Loucy (cell line): ENCODE measurements at regions not wholly inside any gene's neighbourhood (a gene's known extent, or its start where the extent isn't known, plus 50 kb on each side); places are given as distances from the start of the nearest gene placed in this dataset.

Source experiments
- H2AFZ ChIP-seq: fragments of 200-600 bp; sonication (generic); 2 replicates; pipeline ENCODE4 v1.6.0; 2016; ENCODE audit warnings: antibody characterized with exemption, mild to moderate bottlenecking, low read length, moderate library complexity
- H3F3A ChIP-seq: fragments of 200-600 bp; 2 replicates; pipeline ENCODE4 v1.6.0; 2016; ENCODE audit warnings: antibody characterized with exemption, low read depth, mild to moderate bottlenecking
- H3K27me3 ChIP-seq: fragments of 200-600 bp; sonication (generic); 2 replicates; pipeline ENCODE4 v1.6.1; 2014; ENCODE audit warnings: low read length, mild to moderate bottlenecking; ENCODE audit not compliant: insufficient read depth, poor library complexity, severe bottlenecking
- H3K36me3 ChIP-seq: fragments of 200-600 bp; sonication (generic); 2 replicates; pipeline ENCODE4 v1.6.1; 2016; ENCODE audit warnings: low read length; ENCODE audit not compliant: insufficient read depth
- H3K4me1 ChIP-seq: fragments of 200-600 bp; sonication (generic); 2 replicates; pipeline ENCODE4 v1.5.1; 2014; ENCODE audit warnings: low read length, mild to moderate bottlenecking; ENCODE audit not compliant: insufficient read depth, poor library complexity, severe bottlenecking
- H3K4me2 ChIP-seq: fragments of 200-600 bp; sonication (generic); 2 replicates; pipeline ENCODE4 v1.6.0; 2014; ENCODE audit warnings: antibody characterized with exemption, low read length, low read depth, mild to moderate bottlenecking; ENCODE audit not compliant: poor library complexity, severe bottlenecking
- H3K4me3 ChIP-seq: fragments of 200-600 bp; sonication (generic); 2 replicates; pipeline ENCODE4 v1.5.1; 2014; ENCODE audit warnings: low read length, mild to moderate bottlenecking, mixed read lengths; ENCODE audit not compliant: poor library complexity, severe bottlenecking
- H3K79me2 ChIP-seq: fragments of 200-600 bp; sonication (generic); 2 replicates; pipeline ENCODE4 v1.6.1; 2014; ENCODE audit warnings: low read length; ENCODE audit not compliant: insufficient read depth
- H3K9ac ChIP-seq: fragments of 200-600 bp; sonication (generic); 2 replicates; pipeline ENCODE4 v1.6.0; 2014; ENCODE audit warnings: mild to moderate bottlenecking, low read depth, low read length, moderate library complexity; ENCODE audit not compliant: poor library complexity, severe bottlenecking
- H3K9me2 ChIP-seq: fragments of 200-600 bp; sonication (generic); replicated peaks from 2 replicates; pipeline ENCODE4 v1.6.1; 2016; ENCODE audit warnings: low read depth, low read length, mixed read lengths
- H3K9me3 ChIP-seq: fragments of 200-600 bp; sonication (generic); 2 replicates; pipeline ENCODE4 v1.6.1; 2014; ENCODE audit warnings: mild to moderate bottlenecking, antibody characterized with exemption, low read length, low read depth; ENCODE audit not compliant: insufficient read depth
- H4K20me1 ChIP-seq: fragments of 200-600 bp; sonication (generic); 2 replicates; pipeline ENCODE4 v1.6.0; 2014; ENCODE audit warnings: antibody characterized with exemption, low read length, mild to moderate bottlenecking; ENCODE audit not compliant: insufficient read depth, poor library complexity, severe bottlenecking
- EZH2phosphoT487 ChIP-seq: fragments of 200-600 bp; IDR thresholded peaks from 2 replicates; pipeline ENCODE4 v1.6.1; 2018; ENCODE audit warnings: antibody characterized with exemption, mild to moderate bottlenecking, moderate library complexity, borderline replicate concordance
- TF ChIP-seq, protein P1 (sequence below): fragments of 200-600 bp; sonication (generic); conservative IDR thresholded peaks from 2 replicates; pipeline ENCODE4 v1.5.1; 2014; ENCODE audit warnings: mild to moderate bottlenecking, antibody characterized with exemption, low read length

DNA sequence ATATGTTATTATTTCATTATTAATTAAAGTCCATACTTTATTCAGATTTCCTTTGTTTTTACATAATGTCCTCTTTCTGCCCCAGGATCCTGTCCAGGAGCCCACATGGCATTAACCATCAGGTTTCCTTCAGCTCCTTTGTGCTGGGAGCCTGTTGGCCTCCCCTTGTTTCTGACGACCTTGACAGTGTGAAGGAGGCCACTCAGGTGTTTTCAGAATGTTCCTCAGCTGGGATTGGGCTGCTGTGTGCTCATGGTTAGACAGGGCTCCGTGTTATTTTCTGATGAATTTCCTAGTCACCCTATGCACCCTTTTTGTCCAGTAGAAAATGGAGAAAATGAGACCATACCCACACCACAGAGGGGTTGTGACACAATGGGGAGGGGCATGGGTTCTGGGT lies 281.0 kb upstream of the FOXF1 start:
- H3K4me2 ChIP-seq: no peak overlapping the region
- TF ChIP-seq, protein P1, sequence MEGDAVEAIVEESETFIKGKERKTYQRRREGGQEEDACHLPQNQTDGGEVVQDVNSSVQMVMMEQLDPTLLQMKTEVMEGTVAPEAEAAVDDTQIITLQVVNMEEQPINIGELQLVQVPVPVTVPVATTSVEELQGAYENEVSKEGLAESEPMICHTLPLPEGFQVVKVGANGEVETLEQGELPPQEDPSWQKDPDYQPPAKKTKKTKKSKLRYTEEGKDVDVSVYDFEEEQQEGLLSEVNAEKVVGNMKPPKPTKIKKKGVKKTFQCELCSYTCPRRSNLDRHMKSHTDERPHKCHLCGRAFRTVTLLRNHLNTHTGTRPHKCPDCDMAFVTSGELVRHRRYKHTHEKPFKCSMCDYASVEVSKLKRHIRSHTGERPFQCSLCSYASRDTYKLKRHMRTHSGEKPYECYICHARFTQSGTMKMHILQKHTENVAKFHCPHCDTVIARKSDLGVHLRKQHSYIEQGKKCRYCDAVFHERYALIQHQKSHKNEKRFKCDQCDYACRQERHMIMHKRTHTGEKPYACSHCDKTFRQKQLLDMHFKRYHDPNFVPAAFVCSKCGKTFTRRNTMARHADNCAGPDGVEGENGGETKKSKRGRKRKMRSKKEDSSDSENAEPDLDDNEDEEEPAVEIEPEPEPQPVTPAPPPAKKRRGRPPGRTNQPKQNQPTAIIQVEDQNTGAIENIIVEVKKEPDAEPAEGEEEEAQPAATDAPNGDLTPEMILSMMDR: no peak
- TF ChIP-seq EZH2phosphoT487: no peak
- H3K4me1 ChIP-seq: no peaks in the 10 kb centered on the region
- no peaks in the 10 kb centered on the region for H3F3A ChIP-seq
- no peak overlapping the region for H3K4me3 ChIP-seq
- no peaks in the 10 kb centered on the region for H3K9me2 ChIP-seq
- peaks cover 3% of the 10 kb centered on the region; the same call in 1 of the 2 replicates for H3K9me3 ChIP-seq
- H2AFZ ChIP-seq: no peak overlapping the region
- no peak overlapping the region for H3K9ac ChIP-seq
- H3K79me2 ChIP-seq: no peaks in the 10 kb centered on the region
- H4K20me1 ChIP-seq: no peaks in the 10 kb centered on the region
- H3K36me3 ChIP-seq: no peaks in the 10 kb centered on the region
- H3K27me3 ChIP-seq: no peaks in the 10 kb centered on the region

DNA sequence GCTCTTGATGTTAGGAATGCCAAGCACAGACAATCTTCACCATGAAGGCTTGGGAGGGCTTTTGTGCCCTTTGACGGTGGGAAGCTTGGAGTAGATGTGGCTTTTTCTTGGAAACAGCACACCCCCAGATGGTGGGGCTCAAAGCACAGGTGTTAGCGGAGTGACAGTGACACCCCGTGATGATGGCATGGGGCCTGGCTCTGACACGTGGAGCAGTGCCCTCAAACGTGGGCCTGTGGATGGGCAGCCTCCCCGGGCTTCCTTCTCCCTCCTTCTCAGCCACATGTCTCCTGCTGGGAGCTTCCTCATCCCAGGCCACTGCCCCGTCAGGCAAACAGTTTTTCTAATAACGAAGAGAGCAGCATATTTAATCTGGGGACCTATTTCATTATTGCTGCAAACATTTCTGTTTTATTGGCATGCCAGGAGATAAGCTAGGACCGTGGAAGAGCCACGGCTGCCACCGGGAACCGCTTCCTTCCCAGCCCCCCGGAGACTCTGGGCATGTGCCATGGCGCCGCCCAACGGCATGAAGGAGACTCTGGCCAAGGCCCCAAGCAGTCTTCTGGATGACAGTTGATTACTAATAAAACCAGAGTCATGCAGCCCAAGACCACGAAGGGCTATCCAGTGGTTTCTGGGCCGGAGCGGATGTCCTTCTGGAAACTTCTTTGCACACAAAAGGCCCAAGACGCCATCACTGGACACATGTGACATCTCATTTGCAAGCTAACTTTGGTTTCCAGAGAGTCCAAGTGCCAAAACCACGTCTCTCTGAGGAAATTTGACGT lies 280.3 kb upstream of the FOXF1 start:
- Histone ChIP-seq H3K79me2 (no peaks in the 10 kb centered on the region), H3K9me3 (peaks cover 3% of the 10 kb centered on the region; the same call in 1 of the 2 replicates), H3K4me3 (no peak overlapping the region), H2AFZ (no peak overlapping the region), H3K4me1 (no peaks in the 10 kb centered on the region), H3F3A (no peaks in the 10 kb centered on the region), H3K9me2 (no peaks in the 10 kb centered on the region), H3K9ac (no peak overlapping the region), H3K36me3 (no peaks in the 10 kb centered on the region), H3K27me3 (no peaks in the 10 kb centered on the region), H3K4me2 (no peak overlapping the region), H4K20me1 (no peaks in the 10 kb centered on the region)
- TF ChIP-seq EZH2phosphoT487: no peak
- TF ChIP-seq, protein P1: no peak

GRCh38 chr16:86231321-86231995 lies 278.9 kb upstream of the FOXF1 start:
- Histone ChIP-seq H3F3A (no peaks in the 10 kb centered on the region), H4K20me1 (no peaks in the 10 kb centered on the region), H3K9ac (no peak overlapping the region), H3K36me3 (no peaks in the 10 kb centered on the region), H3K9me2 (no peaks in the 10 kb centered on the region), H3K27me3 (no peaks in the 10 kb centered on the region), H3K4me2 (no peak overlapping the region), H3K4me3 (no peak overlapping the region), H2AFZ (no peak overlapping the region), H3K79me2 (no peaks in the 10 kb centered on the region), H3K9me3 (peaks cover 3% of the 10 kb centered on the region; the same call in 1 of the 2 replicates), H3K4me1 (no peaks in the 10 kb centered on the region)
- TF ChIP-seq, protein P1: no peak
- no peak for TF ChIP-seq EZH2phosphoT487
